Uterus (tissue), 2 donors: ENCODE measurements at regions not wholly inside any gene's neighbourhood (a gene's known extent, or its start where the extent isn't known, plus 50 kb on each side); places are given as distances from the start of the nearest gene placed in this dataset.

Experiments used
- CTCF ChIP-seq, 4 experiments: fragments of 200-600 bp in 2 of 4; fragments of 450-650 bp in 2 of 4; sonication (generic) in 2 of 4; IDR thresholded peaks; one replicate each; pipeline ENCODE4 v1.5.1; 2016 to 2019; ENCODE audit warnings: antibody characterized with exemption in 4 of 4, mild to moderate bottlenecking in 2 of 4, moderate library complexity in 1 of 4
- POLR2A ChIP-seq, 2 donors: fragments of 450-650 bp; IDR thresholded peaks; one replicate each; pipeline ENCODE4 v1.6.1; 2016; ENCODE audit warnings: antibody characterized with exemption in 2 of 2, mild to moderate bottlenecking in 1 of 2, moderate library complexity in 1 of 2

DNA sequence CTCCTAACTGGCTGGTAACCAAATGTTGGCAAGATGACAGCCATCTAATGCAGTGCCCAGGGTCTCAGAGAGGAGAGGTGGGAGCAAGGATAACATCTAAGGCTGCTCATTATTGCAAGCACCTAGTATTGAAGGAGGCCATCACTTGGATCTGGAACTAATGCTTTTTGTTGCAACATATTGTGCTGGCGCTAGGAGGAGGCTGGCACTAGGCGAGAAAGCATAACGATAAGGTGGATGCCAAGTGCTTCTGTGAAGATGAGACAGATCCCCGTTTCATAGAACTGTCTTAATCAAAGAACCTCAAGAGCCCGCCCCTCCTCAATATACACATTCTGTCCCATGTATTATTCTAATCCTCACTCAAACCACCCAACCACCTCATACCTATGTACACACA is 774.0 kb downstream of the VRK1 start:
- TF ChIP-seq CTCF (IDR thresholded peaks at IDR 0.05) (no peak), POLR2A (IDR thresholded peaks at IDR 0.05) (no peak)
